ENCODE measurements at regions not wholly inside any gene's neighbourhood (a gene's known extent, or its start where the extent isn't known, plus 50 kb on each side); places are given as distances from the start of the nearest gene placed in this dataset.
"Not testable (repeated sequence)": the region's sequence is repeated elsewhere in the genome, so short reads cannot be mapped to it uniquely, and the experiment has no call there.

- no peak for DNase-seq (ENCODE audit: low spot score)
These were observed 246.9 kb upstream of the MKLN1 start for GRCh38 chr7:131080754-131081153.

DNA sequence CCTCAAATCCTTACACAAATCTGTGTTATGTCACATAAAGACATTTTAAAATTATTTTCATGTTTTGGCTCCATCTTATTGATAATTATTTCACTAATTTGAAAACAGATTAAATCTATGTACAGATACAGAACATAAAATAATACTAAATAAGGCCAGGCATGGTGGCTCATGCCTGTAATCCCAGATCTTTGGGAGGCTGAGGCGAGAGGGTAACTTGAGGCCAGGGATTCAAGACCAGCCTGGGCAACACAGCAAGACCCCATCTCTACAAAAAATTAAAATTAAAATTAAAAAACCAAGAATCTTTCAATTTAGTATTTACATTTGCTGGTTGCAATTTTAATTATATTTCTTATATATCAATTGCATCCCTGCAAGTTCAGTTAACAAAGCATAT, 246.4 kb upstream of the MKLN1 start:
- no peak for DNase-seq (ENCODE audit: low spot score)

- DNase-seq (ENCODE audit: low spot score): no peak
These were observed 243.9 kb upstream of the MKLN1 start for GRCh38 chr7:131083781-131084180.

DNA sequence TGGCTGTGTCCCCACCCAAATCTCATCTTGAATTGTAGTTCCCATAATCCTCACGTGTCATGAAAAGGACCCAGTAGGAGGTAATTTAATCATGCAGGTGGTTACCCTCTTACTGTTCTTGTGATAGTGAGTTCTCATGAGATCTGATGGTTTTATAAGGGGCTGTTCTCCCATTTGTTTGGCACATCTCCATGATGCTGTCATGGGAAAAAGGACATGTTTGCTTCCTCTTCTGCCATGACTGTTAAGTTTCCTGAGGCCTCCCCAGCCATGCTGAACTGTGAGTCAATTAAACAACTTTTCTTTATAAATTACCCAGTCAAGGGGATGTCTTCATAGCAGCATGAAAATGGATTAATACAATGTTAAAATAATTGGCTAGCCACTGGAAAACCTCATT, 243.3 kb upstream of the MKLN1 start:
- not testable (repeated sequence) for DNase-seq (ENCODE audit: low spot score)

DNA sequence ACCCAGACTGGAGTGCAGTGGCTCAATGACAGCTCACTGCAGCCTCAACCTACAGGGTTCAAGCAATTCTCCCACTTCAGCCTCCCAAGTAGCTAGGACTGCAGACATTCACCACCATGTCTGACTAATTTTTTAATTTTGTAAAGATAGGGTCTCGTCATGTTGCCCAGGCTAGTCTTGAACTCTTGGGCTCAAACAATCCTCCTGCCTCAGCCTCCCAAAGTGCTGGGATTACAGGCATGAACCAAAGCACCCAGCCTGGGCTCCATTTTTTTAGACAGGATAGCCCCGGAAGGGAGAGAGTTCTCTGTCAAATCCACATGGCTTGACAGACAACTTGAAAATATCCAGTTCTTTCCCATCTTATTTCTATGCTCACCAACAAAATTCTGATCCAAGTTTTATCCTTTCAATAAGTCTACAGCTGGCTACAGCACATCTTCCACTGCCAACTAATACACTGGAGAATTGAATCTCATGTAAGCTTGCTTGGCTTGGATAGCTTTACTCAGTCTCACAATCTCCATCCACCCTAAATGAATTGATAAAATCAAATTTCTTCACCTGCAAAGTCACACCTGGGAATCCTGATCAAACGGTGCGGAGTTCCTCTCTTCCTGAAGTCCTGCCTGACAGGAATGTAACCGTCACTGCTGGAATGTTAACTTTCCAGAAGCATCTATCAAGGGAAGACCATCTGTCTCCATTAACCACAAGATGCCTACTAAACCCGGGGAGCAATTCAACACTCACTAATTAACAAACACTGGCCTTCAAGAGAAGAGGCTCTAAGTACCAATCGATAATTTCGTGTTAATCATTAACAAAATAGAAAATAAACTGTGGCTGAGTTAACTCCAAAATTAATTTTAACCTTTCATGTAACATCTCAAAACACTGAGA, 239.7 kb upstream of the MKLN1 start:
- DNase-seq (ENCODE audit: low spot score): no peak

- no peak for DNase-seq (ENCODE audit: low spot score)
These were observed 237.5 kb upstream of the MKLN1 start for GRCh38 chr7:131090188-131090587.

DNA sequence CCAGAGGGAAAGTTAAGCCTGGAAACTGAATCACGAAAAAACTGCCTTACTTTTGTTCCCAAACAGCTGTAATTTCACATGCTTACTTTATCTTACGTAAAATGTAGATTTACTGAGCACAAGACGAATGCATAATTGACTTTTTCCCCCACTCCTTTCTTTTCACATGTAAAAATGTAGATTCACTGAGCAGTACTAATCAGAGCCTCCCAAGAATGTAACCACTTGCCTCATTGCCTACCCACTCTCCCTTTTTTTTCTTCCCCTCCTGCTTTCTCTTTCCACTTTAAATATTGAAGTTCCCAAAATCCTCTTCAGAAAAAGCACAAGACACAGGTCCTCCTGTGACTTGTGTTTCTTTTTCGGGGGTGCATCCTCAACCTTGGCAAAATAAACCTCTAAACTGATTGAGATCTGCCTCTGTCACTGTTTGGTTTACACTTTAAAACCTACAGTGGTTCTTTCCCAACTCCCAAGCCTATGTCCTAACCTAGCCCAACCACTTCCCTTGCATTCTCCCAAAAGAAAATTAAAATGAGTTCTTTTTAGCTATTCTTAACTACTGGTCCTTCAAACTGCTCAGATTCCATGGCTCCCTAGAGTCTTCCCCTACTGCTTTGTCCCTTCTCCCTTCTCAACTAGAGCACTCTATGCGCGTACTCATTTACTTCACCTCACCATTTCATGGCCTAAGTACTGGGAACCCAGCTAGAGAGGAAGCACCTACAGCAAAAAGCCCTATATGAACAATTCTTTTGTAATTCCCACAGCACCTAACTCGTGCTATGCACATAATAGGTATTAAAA, 236.6 kb upstream of the MKLN1 start:
- no peak for DNase-seq (ENCODE audit: low spot score)

- no peak for DNase-seq (ENCODE audit: low spot score)
These were observed 233.0 kb upstream of the MKLN1 start for GRCh38 chr7:131094685-131095084.

GRCh38 chr7:131095346-131095745, 232.3 kb upstream of the MKLN1 start:
- no peak for DNase-seq (ENCODE audit: low spot score)

DNA sequence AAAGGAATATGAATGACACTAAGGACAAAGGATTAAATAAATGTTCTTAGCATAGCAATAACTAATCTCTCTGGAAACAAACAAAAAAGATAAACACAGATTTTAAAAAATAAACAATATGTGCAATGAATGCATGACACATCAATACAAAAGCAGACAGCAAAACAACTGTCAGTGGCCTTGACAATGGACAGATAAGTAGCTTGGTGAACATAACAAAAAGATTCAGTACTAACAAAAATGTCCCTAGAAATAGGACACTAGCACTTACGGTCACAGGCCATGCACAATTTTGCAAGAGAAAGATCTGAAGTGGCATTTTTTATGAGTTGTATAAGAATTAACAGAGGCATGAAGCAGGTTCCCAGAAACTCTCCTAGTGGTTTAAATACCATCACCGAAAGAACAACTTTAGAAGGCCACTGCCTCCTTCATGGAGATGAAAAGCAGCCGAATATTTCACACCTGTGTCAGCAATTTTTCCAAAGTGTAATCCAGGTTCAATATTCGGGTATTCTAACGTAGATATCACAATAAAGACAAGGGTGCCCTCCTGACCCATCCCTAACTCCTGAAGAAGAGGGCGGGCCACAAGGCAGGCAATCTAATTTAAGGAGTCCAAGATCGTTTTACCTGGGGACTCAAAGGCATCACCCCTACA, 231.3 kb upstream of the MKLN1 start:
- no peak for DNase-seq (ENCODE audit: low spot score)

DNA sequence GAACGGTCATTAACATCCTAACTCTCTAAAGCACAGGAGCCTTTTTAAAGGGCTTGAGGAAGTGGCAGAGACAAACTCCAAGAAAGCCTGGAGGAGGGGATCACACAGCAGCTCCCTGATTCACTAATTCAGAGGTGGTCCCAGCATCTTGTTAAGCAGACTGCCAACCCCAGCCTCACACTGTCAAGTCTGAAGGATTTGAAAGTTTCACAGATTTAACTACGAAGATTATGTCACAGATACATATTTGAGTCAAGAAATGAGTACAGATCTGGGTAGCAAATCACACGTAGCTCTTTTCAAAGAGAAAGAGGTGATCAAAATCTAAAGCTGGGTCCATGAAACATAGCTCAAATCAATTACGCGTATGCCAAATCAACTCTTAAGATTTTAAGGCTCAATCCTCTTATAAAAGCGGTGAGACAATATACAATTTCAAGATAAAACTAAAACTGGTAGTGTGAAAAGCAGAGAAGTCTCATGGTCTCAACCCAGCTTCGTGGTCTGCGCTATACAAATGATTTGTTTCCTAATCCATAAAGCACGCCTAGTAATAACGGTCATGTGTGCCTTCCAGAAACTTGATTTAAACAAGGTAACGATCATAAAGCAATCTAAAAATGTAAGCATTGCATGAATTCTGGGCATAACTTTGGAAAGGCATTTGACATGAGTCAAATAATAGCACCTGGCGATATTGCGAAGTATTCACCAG, 229.9 kb upstream of the MKLN1 start:
- no peak for DNase-seq (ENCODE audit: low spot score)

- peak; percentile 59 for DNase-seq (ENCODE audit: low spot score)
These were observed 229.1 kb upstream of the MKLN1 start for GRCh38 chr7:131098527-131098926.

DNA sequence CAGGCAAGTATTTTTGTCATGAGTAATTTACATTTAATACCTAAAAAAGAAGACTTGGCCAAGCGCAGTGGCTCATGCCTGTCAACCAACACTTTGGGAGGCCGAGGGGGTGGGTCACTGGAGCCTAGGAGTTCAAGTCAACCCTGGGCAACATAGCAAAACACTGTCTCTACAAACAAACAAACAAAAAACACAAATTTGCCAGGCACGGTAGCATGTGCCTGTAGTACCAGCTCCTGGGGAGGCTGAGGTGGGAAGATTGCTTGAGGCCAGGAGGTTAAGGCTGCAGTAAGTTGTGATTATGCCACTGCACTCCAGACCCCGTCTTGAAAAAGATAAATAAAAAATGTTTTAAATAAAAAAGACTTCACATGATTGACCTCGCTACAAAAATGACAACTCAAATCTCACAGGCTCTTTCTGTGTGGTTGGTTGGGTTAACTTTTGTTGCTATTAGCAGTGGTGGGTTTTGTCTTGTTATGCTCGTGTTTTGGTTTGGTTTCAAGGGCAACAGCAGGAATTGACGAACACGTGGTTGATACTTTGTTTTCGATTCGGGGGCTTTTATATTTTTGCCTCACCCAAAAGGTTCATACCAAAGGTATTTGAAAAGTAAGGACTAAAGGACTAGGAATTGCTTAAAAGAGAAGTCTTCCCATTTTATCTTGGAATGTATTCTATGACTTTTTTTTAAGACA, 227.2 kb upstream of the MKLN1 start:
- no peak for DNase-seq (ENCODE audit: low spot score)

- DNase-seq (ENCODE audit: low spot score): no peak
These were observed 223.7 kb upstream of the MKLN1 start for GRCh38 chr7:131103997-131104396.

- DNase-seq (ENCODE audit: low spot score): no peak
These were observed 222.9 kb upstream of the MKLN1 start for GRCh38 chr7:131104596-131105293.

- peak; percentile 62 for DNase-seq (ENCODE audit: low spot score)
These were observed 222.3 kb upstream of the MKLN1 start for GRCh38 chr7:131105294-131105798.

- DNase-seq (ENCODE audit: low spot score): peak; percentile 72
These were observed 221.6 kb upstream of the MKLN1 start for GRCh38 chr7:131105799-131106680.

DNA sequence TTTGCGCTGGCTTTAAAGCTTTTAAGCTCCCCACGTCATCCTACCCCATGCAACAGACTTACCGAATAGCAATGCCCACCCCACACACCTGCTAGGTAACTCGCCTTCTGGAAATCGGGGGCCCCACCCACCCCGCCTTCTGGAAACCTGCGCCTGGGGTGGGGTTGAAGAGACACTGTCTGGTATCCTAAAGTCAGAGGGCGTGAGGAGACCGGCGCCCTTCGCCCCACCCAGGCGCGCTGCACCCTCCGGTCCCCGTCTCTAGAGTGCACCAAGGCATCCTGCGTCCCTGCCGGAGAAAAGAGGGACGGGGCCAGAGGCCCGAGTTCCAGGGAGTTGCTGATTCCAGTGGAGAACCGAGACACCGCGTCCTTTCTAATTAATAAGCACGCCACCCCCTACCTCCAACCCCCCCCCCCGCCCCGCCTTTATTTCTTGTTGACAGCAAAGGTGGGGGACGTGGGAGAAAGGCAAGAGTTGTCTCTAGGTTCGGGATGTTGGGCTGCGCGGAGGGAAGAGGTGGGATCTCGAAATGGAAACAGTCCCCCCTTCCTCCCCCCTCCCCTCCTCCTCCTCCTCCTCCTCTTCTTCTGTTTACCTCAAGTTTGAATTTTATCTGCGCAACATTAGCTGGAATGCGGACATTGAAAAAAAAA, 220.9 kb upstream of the MKLN1 start:
- DNase-seq (ENCODE audit: low spot score): peak; percentile 56
